Suprapubic skin (tissue), 4 donors: ENCODE measurements at regions not wholly inside any gene's neighbourhood (a gene's known extent, or its start where the extent isn't known, plus 50 kb on each side); places are given as distances from the start of the nearest gene placed in this dataset.

ENCODE experiments used
- CTCF ChIP-seq, 2 donors: fragments of 200-600 bp in 1 of 2; fragments of 450-650 bp in 1 of 2; sonication (generic) in 1 of 2; IDR thresholded peaks; one replicate each; pipeline ENCODE4 v1.5.1; 2016 to 2019; ENCODE audit warnings: antibody characterized with exemption in 2 of 2, mild to moderate bottlenecking in 1 of 2, moderate library complexity in 1 of 2
- EP300 ChIP-seq: sonication (generic); formaldehyde crosslinking; IDR thresholded peaks from one replicate; pipeline ENCODE4 v1.6.1; 2017; ENCODE audit warnings: antibody characterized with exemption
- POLR2A ChIP-seq, 2 donors: fragments of 450-650 bp; IDR thresholded peaks; one replicate each; pipeline ENCODE4 v1.6.1; 2017; ENCODE audit warnings: antibody characterized with exemption in 2 of 2, mild to moderate bottlenecking in 2 of 2, moderate library complexity in 2 of 2
- POLR2AphosphoS5 ChIP-seq, 3 donors: sonication (generic); formaldehyde crosslinking; IDR thresholded peaks; one replicate each; pipeline ENCODE4 v1.6.1; 2017; ENCODE audit warnings: antibody characterized with exemption in 3 of 3

- no peak for TF ChIP-seq CTCF (IDR thresholded peaks at IDR 0.05)
- TF ChIP-seq POLR2AphosphoS5 (IDR thresholded peaks at IDR 0.05), result no peak
- no peak for TF ChIP-seq POLR2A (IDR thresholded peaks at IDR 0.05)
- no peak for TF ChIP-seq EP300
These were observed 310.3 kb upstream of the SLIT2 start for GRCh38 chr4:19941434-19941833.
